Urothelium cell line (cell line): ENCODE measurements at regions not wholly inside any gene's neighbourhood (a gene's known extent, or its start where the extent isn't known, plus 50 kb on each side); places are given as distances from the start of the nearest gene placed in this dataset.

Source experiments
- DNase-seq: peaks from one replicate; pipeline ENCODE4 v3.0.0; 2011; ENCODE audit warnings: low spot score, mixed read lengths
- FAIRE-seq: peaks from 2 replicates; lab custom pipeline; 2011; peaks lifted over from hg19 to GRCh38; lab: Jason Lieb, UNC

- DNase-seq (no peak), FAIRE-seq (no peak)
Measured at GRCh38 chr13:57784633-57785032, 153.1 kb downstream of the PCDH17 start.

- DNase-seq (no peak), FAIRE-seq (no peak)
Measured at GRCh38 chr13:57787058-57787791, 155.7 kb downstream of the PCDH17 start.

GRCh38 chr13:57799624-57800023 is 168.1 kb downstream of the PCDH17 start:
- FAIRE-seq: no peak
- no peak for DNase-seq

- FAIRE-seq (no peak), DNase-seq (no peak)
Measured at GRCh38 chr13:57813651-57814050, 182.1 kb downstream of the PCDH17 start.

GRCh38 chr13:57815600-57815999 is 184.1 kb downstream of the PCDH17 start:
- FAIRE-seq (no peak), DNase-seq (no peak)

GRCh38 chr13:57820924-57821323 is 189.4 kb downstream of the PCDH17 start:
- DNase-seq (no peak), FAIRE-seq (no peak)

- no peak for DNase-seq
- FAIRE-seq: no peak
Measured at GRCh38 chr13:57823704-57824103, 192.2 kb downstream of the PCDH17 start.

- no peak for DNase-seq
- FAIRE-seq: no peak
Measured at GRCh38 chr13:57824121-57824520, 192.6 kb downstream of the PCDH17 start.

GRCh38 chr13:57825066-57825465 is 193.5 kb downstream of the PCDH17 start:
- FAIRE-seq (no peak), DNase-seq (no peak)

GRCh38 chr13:57829496-57829895 is 198.0 kb downstream of the PCDH17 start:
- DNase-seq (no peak), FAIRE-seq (no peak)

GRCh38 chr13:57832187-57832586 is 200.6 kb downstream of the PCDH17 start:
- FAIRE-seq (no peak), DNase-seq (no peak)

- no peak for DNase-seq
- FAIRE-seq: no peak
Measured at GRCh38 chr13:57837801-57838200, 206.3 kb downstream of the PCDH17 start.

- no peak for FAIRE-seq
- DNase-seq: no peak
Measured at GRCh38 chr13:57843521-57843920, 212.0 kb downstream of the PCDH17 start.

- FAIRE-seq: no peak
Measured at GRCh38 chr13:57846600-57847173, 215.1 kb downstream of the PCDH17 start.

GRCh38 chr13:57857945-57858344 is 226.4 kb downstream of the PCDH17 start:
- no peak for DNase-seq
- FAIRE-seq: no peak

More at GRCh38 chr13:57846600-57847173, 215.1 kb downstream of the PCDH17 start:
- no peak for DNase-seq

- FAIRE-seq (no peak), DNase-seq (peak; percentile 2)
Measured at GRCh38 chr13:57858376-57858775, 226.8 kb downstream of the PCDH17 start.

- DNase-seq: no peak
Measured at GRCh38 chr13:57862879-57863278, 231.3 kb downstream of the PCDH17 start.

GRCh38 chr13:57865600-57866294 is 234.2 kb downstream of the PCDH17 start:
- FAIRE-seq: no peak
- no peak for DNase-seq

More at GRCh38 chr13:57862879-57863278, 231.3 kb downstream of the PCDH17 start:
- no peak for FAIRE-seq

GRCh38 chr13:57874530-57874929 is 243.0 kb downstream of the PCDH17 start:
- FAIRE-seq (no peak), DNase-seq (no peak)

GRCh38 chr13:57877601-57878000 is 246.1 kb downstream of the PCDH17 start:
- DNase-seq (no peak), FAIRE-seq (no peak)

- no peak for FAIRE-seq
- DNase-seq: no peak
Measured at GRCh38 chr13:57878291-57878690, 246.7 kb downstream of the PCDH17 start.

GRCh38 chr13:57897225-57897624 is 265.7 kb downstream of the PCDH17 start:
- DNase-seq (no peak), FAIRE-seq (no peak)
